PFSK-1 (cell line): ENCODE measurements at regions not wholly inside any gene's neighbourhood (a gene's known extent, or its start where the extent isn't known, plus 50 kb on each side); places are given as distances from the start of the nearest gene placed in this dataset.

Source experiments
- REST ChIP-seq, 2 experiments: IDR thresholded peaks; 2 replicates each; pipeline versions ENCODE4 v1.6.1 to v1.8.0; 2011 to 2012; ENCODE audit warnings: low read depth in 2 of 2, low read length in 2 of 2, control low read depth in 1 of 2, inconsistent platforms in 1 of 2, mild to moderate bottlenecking in 1 of 2, moderate library complexity in 1 of 2; ENCODE audit not compliant: insufficient read depth in 1 of 2
- TAF1 ChIP-seq: IDR thresholded peaks from 2 replicates; pipeline ENCODE4 v1.6.1; 2012; ENCODE audit warnings: low read length, control low read depth, borderline replicate concordance; ENCODE audit not compliant: insufficient read depth

GRCh38 chr22:48677621-48678020, 1150.1 kb downstream of the BRD1 start:
- TF ChIP-seq TAF1 (no peak), REST (IDR thresholded peaks at IDR 0.05; ENCODE audit: insufficient read depth in 1 of 2, low read depth in 2 of 2, low read length in 2 of 2) (no peak)
